Lung (tissue), 11 donors: ENCODE measurements at regions not wholly inside any gene's neighbourhood (a gene's known extent, or its start where the extent isn't known, plus 50 kb on each side); places are given as distances from the start of the nearest gene placed in this dataset.

Experiments used
- ATAC-seq: fragments of 200-7000 bp; cut with Tn5 transposase; one replicate; pipeline ENCODE4 v1.9.1; 2020; ENCODE audit warnings: moderate number of reproducible peaks; ENCODE audit not compliant: insufficient read depth, low FRiP score
- DNase-seq, 3 donors: peaks; one replicate each; pipeline ENCODE4 v3.0.0-alpha.2; 2013 to 2017
- H3K27ac ChIP-seq, 2 donors: one replicate each; pipeline ENCODE4 v1.5.1; 2013; ENCODE audit warnings: mild to moderate bottlenecking in 2 of 2, moderate library complexity in 2 of 2, control low read depth in 1 of 2, inconsistent platforms in 1 of 2, low read depth in 1 of 2, low read length in 1 of 2
- H3K27me3 ChIP-seq, 3 donors: one replicate each; pipeline ENCODE4 v1.5.1; 2013; ENCODE audit warnings: low read length in 2 of 3; ENCODE audit not compliant: control insufficient read depth in 3 of 3, insufficient read depth in 3 of 3
- H3K36me3 ChIP-seq, 4 donors: one replicate each; pipeline ENCODE4 v1.5.1; 2013; ENCODE audit warnings: low read length in 4 of 4, mild to moderate bottlenecking in 1 of 4, moderate library complexity in 1 of 4; ENCODE audit not compliant: control insufficient read depth in 4 of 4, insufficient read depth in 4 of 4
- H3K4me1 ChIP-seq, 5 donors: one replicate each; pipeline ENCODE4 v1.5.1; 2013; ENCODE audit warnings: low read length in 5 of 5, mild to moderate bottlenecking in 2 of 5, moderate library complexity in 1 of 5; ENCODE audit not compliant: control insufficient read depth in 5 of 5, insufficient read depth in 5 of 5
- H3K4me3 ChIP-seq: one replicate; pipeline ENCODE4 v1.5.1; 2013; ENCODE audit warnings: mild to moderate bottlenecking, control low read depth, moderate library complexity
- H3K9ac ChIP-seq, 2 donors: one replicate each; pipeline ENCODE4 v1.5.1; 2013; ENCODE audit warnings: low read length in 2 of 2, control low read depth in 1 of 2; ENCODE audit not compliant: insufficient read depth in 1 of 2
- H3K9me3 ChIP-seq, 4 donors: one replicate each; pipeline ENCODE4 v1.5.1; 2013; ENCODE audit warnings: low read length in 3 of 4, mild to moderate bottlenecking in 1 of 4, moderate library complexity in 1 of 4; ENCODE audit not compliant: control insufficient read depth in 4 of 4, insufficient read depth in 3 of 4
- WGBS, 2 donors: extraction: QIAGEN DNeasy Blood & Tissue Kit; methylation state at CpG; one replicate each; pipeline ENCODE4 v1.1.7; 2013; 5-methylcytosine and 5-hydroxymethylcytosine counted together
- TF ChIP-seq, protein P1 (sequence below): IDR thresholded peaks from 2 replicates; pipeline ENCODE4 v1.5.1; 2012; ENCODE audit warnings: mild to moderate bottlenecking; ENCODE audit errors: control extremely low read depth, extremely low read depth
- donor health status: control.
- donor health status: control.
- donor health status: Bipolar disorder and iron deficiency.
- donor health status: healthy.
- donor health status: DM: yes; HTN: yes; CAD: no.

DNA sequence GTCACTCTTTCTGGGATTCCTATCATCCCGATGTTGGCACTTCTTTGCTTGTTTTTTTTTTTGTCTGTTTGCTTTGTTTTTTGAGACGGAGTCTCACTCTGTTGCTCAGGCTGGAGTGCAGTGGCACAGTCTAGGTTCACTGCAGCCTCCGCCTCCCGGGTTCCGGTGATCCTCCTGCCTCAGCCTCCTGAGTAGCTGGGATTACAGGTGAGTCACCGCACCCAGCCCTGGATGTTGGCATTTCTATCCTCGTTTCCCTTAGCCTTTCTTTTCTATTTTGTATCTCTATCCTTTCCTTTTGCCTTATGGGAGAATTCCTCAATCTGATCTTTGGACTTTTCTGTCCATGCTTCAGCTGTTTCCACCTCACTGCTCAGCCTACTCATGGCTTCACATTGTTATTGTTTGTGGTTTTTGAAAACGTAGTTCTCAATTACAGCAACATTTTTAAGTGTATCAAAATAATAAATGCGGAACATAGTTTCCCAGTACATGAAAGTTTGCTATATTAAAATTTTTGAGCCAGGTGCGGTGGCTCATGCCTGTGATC is 62.1 kb upstream of the ZNF516 start:
- Histone ChIP-seq H3K36me3 (no peaks in the 10 kb centered on the region), H3K9ac (no peak overlapping the region), H3K9me3 (peaks cover 0 to 4% (median 0%) of the 10 kb centered on the region in 4 donors), H3K27me3 (no peaks in the 10 kb centered on the region), H3K4me1 (peaks cover 0 to 17% (median 0%) of the 10 kb centered on the region in 5 donors), H3K4me3 (no peak overlapping the region), H3K27ac (no peak overlapping the region)
- TF ChIP-seq, protein P1, sequence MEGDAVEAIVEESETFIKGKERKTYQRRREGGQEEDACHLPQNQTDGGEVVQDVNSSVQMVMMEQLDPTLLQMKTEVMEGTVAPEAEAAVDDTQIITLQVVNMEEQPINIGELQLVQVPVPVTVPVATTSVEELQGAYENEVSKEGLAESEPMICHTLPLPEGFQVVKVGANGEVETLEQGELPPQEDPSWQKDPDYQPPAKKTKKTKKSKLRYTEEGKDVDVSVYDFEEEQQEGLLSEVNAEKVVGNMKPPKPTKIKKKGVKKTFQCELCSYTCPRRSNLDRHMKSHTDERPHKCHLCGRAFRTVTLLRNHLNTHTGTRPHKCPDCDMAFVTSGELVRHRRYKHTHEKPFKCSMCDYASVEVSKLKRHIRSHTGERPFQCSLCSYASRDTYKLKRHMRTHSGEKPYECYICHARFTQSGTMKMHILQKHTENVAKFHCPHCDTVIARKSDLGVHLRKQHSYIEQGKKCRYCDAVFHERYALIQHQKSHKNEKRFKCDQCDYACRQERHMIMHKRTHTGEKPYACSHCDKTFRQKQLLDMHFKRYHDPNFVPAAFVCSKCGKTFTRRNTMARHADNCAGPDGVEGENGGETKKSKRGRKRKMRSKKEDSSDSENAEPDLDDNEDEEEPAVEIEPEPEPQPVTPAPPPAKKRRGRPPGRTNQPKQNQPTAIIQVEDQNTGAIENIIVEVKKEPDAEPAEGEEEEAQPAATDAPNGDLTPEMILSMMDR = no peak
- no peak for DNase-seq
- 71 to 89% methylated on average over 10 of the region's 10 CpGs for whole genome bisulfite sequencing, 2 donors
- ATAC-seq = no peak

DNA sequence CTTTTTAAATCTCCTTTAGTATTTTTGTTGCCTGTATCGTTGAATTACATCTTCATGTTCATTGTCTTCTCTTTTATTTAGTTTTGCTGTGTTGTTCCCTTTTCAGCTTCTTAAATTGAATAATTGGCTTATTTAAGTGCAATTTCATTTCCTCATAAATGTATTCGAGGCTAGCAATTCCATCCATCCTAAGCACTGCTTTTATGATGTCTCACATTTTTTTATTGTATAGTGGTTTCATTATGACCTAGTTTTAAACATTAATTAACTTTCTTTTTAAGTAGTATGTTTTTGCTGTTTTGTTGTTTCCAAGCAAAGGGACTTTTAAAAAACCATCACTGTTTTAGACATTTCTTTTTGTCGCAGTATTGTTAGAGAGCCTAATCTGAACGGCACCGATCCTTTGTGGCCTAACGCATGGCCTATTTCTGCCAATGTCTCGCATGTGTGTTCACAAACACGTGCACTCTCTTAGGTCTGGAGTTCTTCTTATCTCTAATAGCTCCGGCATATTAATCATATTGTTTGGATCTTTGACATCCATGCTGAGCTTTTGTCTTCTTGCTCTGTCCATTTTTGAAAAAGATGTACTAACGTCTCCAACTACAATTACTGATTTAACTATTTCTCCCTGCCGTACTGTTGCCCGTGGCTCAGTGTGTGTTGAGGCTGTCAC is 59.6 kb upstream of the ZNF516 start:
- H3K4me1 ChIP-seq = peaks cover 0 to 17% (median 0%) of the 10 kb centered on the region in 5 donors
- no peaks in the 10 kb centered on the region for H3K27me3 ChIP-seq
- 75 to 81% methylated on average over 12 of the region's 12 CpGs for WGBS, 2 donors
- peaks cover 0 to 4% (median 0%) of the 10 kb centered on the region in 4 donors for H3K9me3 ChIP-seq
- ATAC-seq (no peak), DNase-seq (peak in 1 of 3 donors; percentile 27)
- H3K9ac ChIP-seq = no peak overlapping the region
- TF ChIP-seq, protein P1 = no peak
- no peak overlapping the region for H3K27ac ChIP-seq
- H3K36me3 ChIP-seq = no peaks in the 10 kb centered on the region
- no peak overlapping the region for H3K4me3 ChIP-seq

DNA sequence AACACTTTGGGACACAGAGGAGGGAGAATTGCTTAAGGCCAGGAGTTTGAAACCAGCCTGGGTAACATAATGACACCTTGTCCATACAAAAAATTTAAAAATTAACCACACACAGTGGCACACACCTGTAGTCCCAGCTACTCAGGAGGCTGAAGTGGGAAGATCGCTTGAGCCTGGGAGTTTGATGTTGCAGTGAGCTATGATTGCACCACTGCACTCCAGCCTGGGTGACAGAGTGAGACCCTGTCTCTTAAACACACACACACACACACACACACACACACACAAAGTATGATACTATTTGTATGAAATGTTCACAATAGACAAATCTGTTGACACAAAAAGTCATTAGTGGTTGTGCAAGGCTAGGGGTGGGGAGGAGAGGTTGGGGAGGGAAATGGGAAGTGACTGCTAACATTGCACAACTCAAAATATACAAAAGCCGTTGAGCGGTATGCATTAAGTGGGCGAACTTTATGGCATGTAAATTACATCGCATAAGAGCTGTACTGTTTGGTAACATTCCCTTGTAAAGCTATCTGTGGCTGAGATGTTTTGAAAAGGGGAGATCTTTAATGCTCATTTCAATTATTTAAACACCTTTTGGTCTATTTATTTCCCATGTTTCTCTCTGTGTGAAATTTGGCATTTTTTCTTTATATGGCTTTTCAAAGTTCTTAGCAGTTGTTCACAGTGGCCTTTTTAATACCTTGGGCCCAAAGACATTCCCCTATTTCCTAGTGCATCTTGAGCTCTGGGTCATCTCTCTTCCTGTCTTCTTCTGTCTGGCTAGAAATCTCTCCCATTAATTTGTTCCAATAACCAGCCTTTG is 58.9 kb upstream of the ZNF516 start:
- WGBS, 2 donors = 13 to 30% methylated on average over 5 of the region's 5 CpGs
- TF ChIP-seq, protein P1 = no peak
- no peak overlapping the region for H3K9ac ChIP-seq
- H3K27ac ChIP-seq = no peak overlapping the region
- peak; percentile 62 to 94 (median 86) for DNase-seq
- H3K27me3 ChIP-seq = no peaks in the 10 kb centered on the region
- peaks cover 0 to 17% (median 0%) of the 10 kb centered on the region in 5 donors for H3K4me1 ChIP-seq
- no peak overlapping the region for H3K4me3 ChIP-seq
- H3K36me3 ChIP-seq = no peaks in the 10 kb centered on the region
- H3K9me3 ChIP-seq = peaks cover 0 to 1% (median 0%) of the 10 kb centered on the region in 4 donors
- ATAC-seq = peak; percentile 66
